KG1 (cell line): ENCODE measurements at regions not wholly inside any gene's neighbourhood (a gene's known extent, or its start where the extent isn't known, plus 50 kb on each side); places are given as distances from the start of the nearest gene placed in this dataset.
A peak's percentile ranks its signal among the peaks of the same experiment; 100 is the strongest.

ENCODE experiments used
- DNase-seq: peaks from one replicate; lab custom pipeline; 2025; lab: John Stamatoyannopoulos, UW

DNA sequence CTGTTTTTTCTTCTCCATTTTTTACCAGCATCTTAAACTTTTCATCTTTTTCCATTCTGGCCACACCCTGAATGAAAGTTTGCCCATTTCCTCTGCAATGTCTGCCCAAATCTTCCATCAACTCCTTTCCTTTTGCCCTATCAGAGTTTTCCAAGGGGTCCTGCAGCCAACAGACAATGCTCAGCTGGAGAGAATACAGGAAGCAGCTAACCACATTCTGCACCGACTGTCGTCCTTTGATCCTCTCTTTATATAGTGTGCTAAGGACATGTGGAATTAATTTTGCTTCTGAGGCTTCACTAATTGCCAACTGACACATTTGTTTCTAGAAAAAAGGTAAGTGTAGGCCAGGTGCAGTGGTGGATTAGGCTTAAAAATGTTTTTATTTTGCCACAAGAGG lies 50.5 kb upstream of the DLX2 start:
- no peak for DNase-seq

- no peak for DNase-seq
These were observed 51.1 kb upstream of the DLX2 start for GRCh38 chr2:172153757-172154156.

DNA sequence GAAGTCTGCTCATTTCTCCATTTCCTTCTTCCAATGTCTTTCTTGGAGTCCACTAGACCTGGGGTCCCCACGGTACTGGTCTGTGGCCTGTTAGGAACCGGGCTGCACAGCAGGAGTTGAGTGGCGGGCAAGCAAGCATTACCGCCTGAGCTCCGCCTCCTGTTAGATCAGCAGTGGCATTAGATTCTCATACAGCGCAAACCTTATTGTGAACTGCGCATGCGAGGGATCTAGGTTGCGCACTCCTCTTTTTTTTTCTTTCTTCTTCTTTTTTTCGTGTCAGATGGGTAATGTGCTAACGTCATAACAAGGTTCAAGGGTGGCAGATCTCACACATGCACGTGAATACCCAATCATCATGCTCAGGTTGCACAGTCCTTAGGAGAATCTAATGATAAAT lies 53.1 kb upstream of the DLX2 start:
- no peak for DNase-seq

GRCh38 chr2:172160839-172161238 lies 58.1 kb upstream of the DLX2 start:
- DNase-seq, result no peak

DNA sequence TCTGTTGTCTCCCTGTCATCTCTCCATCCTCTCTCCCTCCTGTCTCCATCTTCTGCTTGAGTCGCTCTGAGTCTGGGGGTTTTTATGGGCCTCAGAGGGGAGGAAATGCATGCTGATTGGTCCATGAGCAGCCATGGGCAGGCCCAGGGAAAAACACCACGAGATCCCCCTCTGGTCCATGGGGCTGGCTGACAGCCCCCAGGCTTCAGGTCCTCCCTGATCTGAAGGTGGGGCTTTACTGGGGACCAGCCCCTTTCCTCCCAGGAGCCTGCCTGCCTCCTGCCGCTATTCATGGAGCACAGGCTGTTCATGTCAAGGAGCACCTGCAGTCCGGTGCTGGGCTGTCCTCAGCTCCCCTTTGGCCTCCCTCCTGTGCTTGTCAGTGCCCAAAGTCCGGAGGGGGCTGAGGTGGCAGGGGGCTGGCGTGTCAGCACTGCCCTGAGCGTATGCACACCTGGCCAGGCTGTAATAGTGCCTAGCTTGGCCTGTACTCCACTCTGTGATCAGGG lies 59.6 kb upstream of the DLX2 start:
- no peak for DNase-seq

DNA sequence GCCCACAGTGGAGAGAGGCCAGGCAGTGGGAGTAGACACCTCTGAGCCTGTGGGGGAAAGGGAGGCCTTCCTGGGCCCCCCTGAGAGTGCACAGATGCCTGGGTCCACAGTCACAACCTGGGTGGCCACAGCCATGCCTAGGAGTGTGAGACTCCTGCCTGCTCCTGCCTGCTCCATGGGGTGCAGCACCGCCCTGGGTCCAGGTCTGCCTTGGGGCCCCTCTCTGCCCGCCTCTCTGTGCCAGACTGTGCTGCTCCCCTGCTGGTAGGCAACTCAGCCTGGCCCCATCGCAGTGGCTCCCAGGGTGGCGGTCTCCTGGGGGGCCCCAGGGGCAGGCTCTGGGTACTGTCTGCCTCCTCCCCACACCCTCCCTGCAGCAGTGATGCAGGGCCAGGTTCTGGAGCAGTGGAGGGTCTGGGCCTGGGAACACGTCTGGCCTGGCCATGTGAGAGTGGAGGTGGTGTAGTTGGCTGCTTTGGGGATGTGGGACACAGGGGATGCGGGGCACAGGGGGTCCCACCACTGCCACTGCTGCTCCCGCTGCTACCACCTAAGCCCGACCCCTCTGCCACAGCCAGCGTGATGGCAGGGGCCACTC lies 60.1 kb upstream of the DLX2 start:
- no peak for DNase-seq

GRCh38 chr2:172168917-172169346 lies 66.2 kb upstream of the DLX2 start:
- no peak for DNase-seq

- DNase-seq, result no peak
These were observed 66.9 kb upstream of the DLX2 start for GRCh38 chr2:172169611-172170010.

DNA sequence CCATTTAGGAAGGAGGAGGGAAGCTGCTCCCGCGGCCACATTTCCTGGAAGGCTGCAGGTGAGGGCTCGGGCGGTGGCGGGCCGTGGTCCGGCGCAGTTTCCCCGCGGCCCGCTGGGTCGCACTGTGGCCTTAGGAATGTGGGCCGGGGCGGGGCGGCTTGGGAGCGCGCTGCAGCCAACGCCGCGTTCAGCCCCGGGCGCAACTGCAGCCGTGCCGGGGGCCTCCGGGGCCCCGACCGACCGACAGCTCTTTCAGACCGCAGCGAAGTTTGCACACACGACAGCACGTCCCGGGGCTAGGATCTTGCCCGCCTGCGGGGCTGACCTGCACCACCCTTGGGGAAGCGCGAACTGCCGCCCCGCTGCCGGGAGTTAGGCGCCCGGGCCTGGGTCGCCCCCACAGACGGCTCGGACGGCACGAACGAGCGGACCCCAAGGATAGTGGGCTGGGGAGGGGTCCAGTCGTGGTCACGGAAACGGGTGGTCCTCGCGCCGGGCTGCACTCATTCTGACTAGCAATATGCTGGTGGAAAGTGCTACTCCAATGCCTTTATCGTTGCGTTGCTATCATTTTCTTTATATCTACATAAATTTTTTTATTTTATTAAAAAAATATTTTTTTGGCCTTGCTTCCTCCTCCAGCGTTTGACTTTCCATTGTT lies 69.9 kb upstream of the DLX2 start:
- DNase-seq, result peak; percentile 65

GRCh38 chr2:172173174-172173706 lies 70.5 kb upstream of the DLX2 start:
- no peak for DNase-seq

- DNase-seq, result no peak
These were observed 74.9 kb upstream of the DLX2 start for GRCh38 chr2:172177581-172177980.

- no peak for DNase-seq
These were observed 75.3 kb upstream of the DLX2 start for GRCh38 chr2:172177996-172178395.

- no peak for DNase-seq
These were observed 76.5 kb upstream of the DLX2 start for GRCh38 chr2:172179045-172179701.

DNA sequence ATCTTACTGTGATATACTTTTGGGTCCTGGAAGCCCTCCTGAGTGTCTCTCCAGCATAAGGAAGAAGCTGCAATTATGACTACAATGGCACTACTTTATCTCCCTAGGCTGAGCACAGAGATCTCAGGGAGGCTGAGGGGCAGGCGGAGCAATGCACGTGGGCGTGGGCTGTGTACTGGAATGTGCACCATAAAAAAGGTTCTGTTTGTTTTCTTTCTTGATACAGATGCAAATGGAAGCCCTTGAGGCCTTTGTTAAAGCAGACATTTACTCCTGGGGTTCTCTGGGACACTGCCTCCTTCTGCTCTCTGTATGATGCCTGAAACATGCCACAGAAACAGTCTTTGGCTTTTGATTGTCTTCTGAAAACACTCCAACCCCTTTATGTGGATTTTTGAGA lies 79.1 kb upstream of the DLX2 start:
- DNase-seq, result no peak

DNA sequence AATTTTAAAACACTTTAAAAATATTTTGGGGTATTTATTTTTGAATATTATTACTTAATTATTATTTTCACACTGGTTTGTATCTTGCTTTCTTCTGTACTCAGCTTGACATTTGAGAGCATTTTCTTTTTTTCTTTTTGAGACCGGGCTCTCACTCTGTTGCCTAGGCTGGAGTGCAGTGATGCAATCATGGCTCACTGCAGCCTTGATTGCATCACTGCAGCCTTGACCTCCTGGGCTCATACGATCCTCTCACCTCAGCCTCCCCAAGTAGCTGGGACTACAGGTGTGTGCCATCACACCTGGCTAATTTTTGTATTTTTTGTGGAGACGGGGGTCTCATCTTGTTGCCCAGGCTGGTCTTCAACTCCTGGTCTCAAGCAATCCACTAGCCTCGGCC lies 79.9 kb upstream of the DLX2 start:
- DNase-seq, result no peak

DNA sequence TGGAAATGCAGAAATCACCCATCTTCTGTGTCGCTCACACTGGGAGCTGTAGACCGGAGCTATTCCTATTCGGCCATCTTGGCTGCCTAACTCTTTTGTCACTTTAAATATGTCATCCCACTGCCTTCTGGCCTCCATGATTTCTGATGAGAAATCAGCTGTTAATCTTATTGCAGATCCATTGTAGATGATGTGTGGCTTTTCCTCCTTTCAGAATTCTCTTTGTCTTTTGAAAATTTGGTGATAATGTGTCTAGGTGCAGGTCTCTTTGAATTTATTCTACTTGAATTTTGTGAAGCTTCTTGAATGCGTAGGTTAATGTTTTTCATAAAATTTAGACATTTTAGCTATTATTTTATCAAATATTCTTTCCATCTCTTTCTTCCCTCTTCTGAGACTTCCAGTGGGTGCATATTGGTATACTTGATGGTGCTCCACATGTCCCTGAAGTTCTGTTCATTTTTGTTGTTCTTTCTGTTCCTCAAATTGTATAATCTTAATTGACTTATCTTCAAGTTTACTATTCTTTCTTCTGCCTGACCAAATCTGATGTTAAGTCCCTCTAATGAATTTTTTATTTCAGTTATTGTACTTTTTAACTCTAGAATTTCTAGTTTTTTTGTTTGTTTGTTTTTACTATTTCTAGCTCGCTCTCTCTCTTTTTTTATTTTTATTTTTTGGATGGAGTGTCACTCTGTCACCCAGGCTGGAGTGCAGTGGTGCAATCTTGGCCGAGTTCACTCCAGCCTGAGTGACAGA lies 90.8 kb upstream of the DLX2 start:
- no peak for DNase-seq

- DNase-seq, result no peak
These were observed 93.2 kb upstream of the DLX2 start for GRCh38 chr2:172195836-172196376.

DNA sequence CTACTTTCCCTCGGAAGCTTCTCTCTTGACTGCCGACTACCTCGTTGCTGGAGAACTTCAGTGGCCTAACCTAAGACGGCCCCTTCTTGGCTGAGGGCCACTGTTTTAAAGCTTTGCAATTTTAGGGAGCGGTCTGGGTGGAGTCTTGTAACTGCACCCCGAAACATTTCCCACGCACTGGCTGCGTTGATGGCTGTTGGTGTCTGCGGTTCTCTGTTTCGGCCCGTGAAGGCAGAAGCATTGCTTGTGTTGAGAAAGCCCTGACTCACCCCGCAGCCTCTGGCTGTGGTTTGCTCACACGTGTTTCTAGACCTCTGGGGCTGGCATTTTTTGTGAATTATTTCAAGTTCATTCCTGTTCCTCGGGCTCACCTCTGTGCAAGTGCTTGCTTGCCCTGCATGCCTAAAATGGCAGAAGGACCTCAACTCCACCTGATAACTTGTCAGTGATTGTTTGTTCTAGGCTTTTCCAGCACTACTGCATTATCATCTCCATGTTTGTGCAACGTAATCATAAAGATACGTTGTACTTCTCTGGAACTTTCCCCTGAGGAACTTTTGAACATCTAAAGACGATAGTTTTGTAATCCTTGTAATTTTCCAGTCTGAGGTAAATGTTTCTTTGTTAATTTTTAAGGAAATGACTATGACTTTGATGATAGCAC lies 94.2 kb upstream of the DLX2 start:
- DNase-seq, result no peak

DNA sequence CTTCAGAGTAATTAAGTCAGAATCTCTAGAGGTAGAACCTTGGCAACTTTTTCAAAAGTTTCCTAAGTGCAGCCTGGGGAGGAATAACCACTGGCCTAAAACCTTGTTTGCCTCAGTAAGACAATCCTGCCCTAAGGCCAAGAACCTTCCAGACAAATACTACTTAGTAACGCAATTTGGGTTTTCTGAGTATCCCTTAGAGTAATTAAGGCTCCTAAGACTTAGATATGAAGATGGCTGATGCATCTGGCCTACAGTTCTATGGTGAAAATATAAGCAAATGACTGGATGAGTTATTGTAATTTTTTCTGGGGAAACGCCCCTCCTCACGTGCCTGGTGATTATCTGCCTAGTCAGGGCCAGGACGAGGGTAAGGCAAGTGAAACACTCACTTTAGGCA lies 95.7 kb upstream of the DLX2 start:
- DNase-seq, result no peak

DNA sequence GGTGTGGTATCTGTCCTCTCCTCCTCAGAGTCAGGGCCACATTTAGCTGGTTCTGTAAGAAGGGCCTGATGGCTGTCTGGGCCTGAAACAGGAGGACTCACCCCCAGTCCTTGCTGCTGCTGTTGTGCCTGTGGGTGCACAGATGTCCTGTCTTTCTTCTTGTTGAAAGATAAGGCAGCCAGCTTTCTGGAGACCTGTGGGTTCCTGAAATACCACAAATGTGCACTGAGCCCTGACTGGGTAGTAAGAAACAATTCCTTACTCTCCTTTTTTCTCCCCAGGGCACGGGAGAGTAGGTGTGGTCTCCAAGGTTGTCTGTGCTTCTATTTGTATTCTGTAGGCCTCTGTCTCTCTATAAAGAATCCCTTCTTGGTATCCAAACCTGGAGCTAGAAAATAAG lies 96.2 kb upstream of the DLX2 start:
- DNase-seq, result no peak

DNA sequence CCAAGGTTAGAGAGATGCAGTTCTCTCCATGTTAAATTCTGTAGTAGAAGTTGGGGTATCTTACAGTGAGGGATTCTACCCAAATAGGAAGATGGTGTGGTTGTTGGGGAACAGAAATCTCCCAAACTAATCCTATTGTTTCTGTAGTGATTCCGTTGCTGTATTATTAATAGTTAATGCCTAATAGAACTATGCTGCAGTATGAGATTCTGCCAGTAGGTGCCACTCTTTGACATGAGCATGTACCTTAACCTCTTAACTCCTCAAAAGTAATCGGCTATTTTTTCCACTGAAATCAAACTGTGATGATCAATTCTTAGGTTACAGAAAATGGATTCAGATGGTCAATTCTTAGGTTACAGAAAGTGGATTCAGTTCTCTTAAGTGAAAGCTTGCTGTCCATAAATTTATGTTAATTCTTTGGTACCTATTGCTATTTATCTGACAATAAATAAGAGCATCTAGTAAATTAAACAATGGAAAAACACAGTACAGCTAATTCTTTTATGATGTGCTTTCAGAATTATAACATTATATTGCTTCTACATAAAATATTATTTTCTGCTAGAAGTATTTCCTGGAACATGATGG lies 97.9 kb upstream of the DLX2 start:
- DNase-seq, result no peak
